ENCODE measurements at regions not wholly inside any gene's neighbourhood (a gene's known extent, or its start where the extent isn't known, plus 50 kb on each side); places are given as distances from the start of the nearest gene placed in this dataset.

DNA sequence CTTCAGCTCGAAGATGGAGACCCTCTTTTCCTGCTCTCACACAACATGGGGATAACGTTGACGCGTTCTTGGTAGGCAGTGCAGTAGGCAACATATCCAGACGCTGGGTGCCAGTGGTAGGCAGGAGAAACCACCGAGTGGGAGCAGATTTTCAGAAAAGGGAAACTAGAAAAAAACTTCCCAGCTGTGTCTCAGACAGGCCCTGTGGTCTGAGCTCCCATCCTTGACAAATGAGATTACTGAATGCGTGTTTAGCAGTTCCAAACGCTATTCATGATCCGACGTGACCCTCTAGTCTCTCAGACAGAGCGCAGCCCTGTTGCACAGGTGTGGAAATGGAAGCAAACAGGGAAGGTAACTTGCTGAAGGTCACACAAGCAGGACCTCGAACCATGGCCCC, 83.9 kb upstream of the DUSP22 start:
- intact Hi-C loops (cut with micrococcal nuclease) = no loop called here
- Mint-ChIP-seq H3K27ac (no peak overlapping the region), H3K27me3 (peaks cover 6% of the 10 kb centered on the region)

DNA sequence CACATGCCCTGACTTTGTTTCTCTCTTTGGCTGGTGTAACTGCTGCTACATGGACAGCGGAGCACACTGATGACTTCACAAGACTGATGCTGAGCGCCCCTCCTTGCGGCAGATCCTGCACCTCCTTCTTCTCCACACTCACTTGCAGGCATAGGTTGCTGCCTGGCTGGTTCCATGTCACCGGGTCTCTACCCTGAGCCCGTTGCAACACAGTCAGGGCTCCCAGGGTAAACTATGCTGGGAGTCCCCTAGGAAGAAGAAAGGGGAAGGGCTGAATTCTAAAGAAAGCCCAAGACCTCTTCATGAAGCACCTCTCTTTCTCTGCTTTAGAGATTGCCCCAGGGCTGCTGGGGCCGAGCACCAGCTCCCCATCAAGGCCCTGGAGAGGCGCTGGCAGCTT, 83.3 kb upstream of the DUSP22 start:
- Mint-ChIP-seq H3K9me3 (ENCODE audit: insufficient read depth) (no peaks in the 10 kb centered on the region), H3K4me1 (peaks cover 27% of the 10 kb centered on the region), H3K4me3 (peak overlapping the region; percentile 84), H3K27me3 (peaks cover 6% of the 10 kb centered on the region), H3K27ac (peak overlapping the region; percentile 33)
- H3K4me2 ChIP-seq (replicated peaks; ENCODE audit: low read depth, low read length, poor library complexity, severe bottlenecking) = peak overlapping the region; percentile 50
- H3K9ac ChIP-seq (ENCODE audit: low read length) = no peak overlapping the region
- no peaks in the 10 kb centered on the region for H3K36me3 ChIP-seq (replicated peaks in 1 of 2; ENCODE audit: control extremely low read depth in 1 of 2, control insufficient read depth in 1 of 2, extremely low read depth in 1 of 2, insufficient read depth in 2 of 2, low read length in 1 of 2)
- no peaks in the 10 kb centered on the region for H4K20me1 ChIP-seq (ENCODE audit: control insufficient read depth, insufficient read depth, low read length, poor library complexity, severe bottlenecking)
- H3K9me3 ChIP-seq (ENCODE audit: control extremely low read depth in 1 of 3, control insufficient read depth in 2 of 3, insufficient read depth in 1 of 3, low read length in 2 of 3) = peaks cover 0 to 8% (median 2%) of the 10 kb centered on the region in 3 donors
- peaks cover 0 to 3% (median 1%) of the 10 kb centered on the region in 4 experiments for H3K27me3 ChIP-seq (replicated peaks in 1 of 4; ENCODE audit: control extremely low read depth in 1 of 4, control insufficient read depth in 3 of 4, insufficient read depth in 4 of 4, low read length in 3 of 4)
- intact Hi-C loops (cut with micrococcal nuclease) = no loop called here
- WGBS (ENCODE audit: insufficient coverage) = 69% methylated on average over 2 of the region's 7 CpGs
- TF ChIP-seq EZH2 (IDR thresholded peaks at IDR 0.05; ENCODE audit: borderline replicate concordance, insufficient read depth, low read depth, low read length, poor library complexity, severe bottlenecking) = no peak
- TF ChIP-seq, protein P1, sequence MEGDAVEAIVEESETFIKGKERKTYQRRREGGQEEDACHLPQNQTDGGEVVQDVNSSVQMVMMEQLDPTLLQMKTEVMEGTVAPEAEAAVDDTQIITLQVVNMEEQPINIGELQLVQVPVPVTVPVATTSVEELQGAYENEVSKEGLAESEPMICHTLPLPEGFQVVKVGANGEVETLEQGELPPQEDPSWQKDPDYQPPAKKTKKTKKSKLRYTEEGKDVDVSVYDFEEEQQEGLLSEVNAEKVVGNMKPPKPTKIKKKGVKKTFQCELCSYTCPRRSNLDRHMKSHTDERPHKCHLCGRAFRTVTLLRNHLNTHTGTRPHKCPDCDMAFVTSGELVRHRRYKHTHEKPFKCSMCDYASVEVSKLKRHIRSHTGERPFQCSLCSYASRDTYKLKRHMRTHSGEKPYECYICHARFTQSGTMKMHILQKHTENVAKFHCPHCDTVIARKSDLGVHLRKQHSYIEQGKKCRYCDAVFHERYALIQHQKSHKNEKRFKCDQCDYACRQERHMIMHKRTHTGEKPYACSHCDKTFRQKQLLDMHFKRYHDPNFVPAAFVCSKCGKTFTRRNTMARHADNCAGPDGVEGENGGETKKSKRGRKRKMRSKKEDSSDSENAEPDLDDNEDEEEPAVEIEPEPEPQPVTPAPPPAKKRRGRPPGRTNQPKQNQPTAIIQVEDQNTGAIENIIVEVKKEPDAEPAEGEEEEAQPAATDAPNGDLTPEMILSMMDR (IDR thresholded peaks at IDR 0.05) = no peak
- no peak overlapping the region for H3K4me3 ChIP-seq (ENCODE audit: control extremely low read depth in 1 of 5, extremely low read depth in 1 of 5, insufficient read depth in 1 of 5, low read depth in 2 of 5, low read length in 4 of 5)
- POLR2A ChIA-PET = no interaction called here
- H3K79me2 ChIP-seq (ENCODE audit: control insufficient read depth, insufficient read depth, low read length) = no peaks in the 10 kb centered on the region
- no peak overlapping the region for H2AFZ ChIP-seq (ENCODE audit: insufficient read depth, low read depth, low read length, poor library complexity, severe bottlenecking)
- CTCF ChIA-PET = interaction anchor here (1.8 kb wide), 1 partner anchor 10 kb away, joined by 5 read pairs; no protein-coding TSS in a partner anchor
- DNase-seq = no peak
- H3K27ac ChIP-seq (ENCODE audit: low read length in 2 of 2) = no peak overlapping the region
- ATAC-seq (ENCODE audit: low read depth) = no peak
- peaks cover 10 to 21% of the 10 kb centered on the region in 2 donors for H3K4me1 ChIP-seq (ENCODE audit: control insufficient read depth in 2 of 2, insufficient read depth in 2 of 2, low read length in 2 of 2)

More for the DNA sequence above, 83.9 kb upstream of the DUSP22 start:
- no peak overlapping the region for H3K27ac ChIP-seq (ENCODE audit: low read length in 2 of 2)
- no peaks in the 10 kb centered on the region for H4K20me1 ChIP-seq (ENCODE audit: control insufficient read depth, insufficient read depth, low read length, poor library complexity, severe bottlenecking)
- peaks cover 0 to 3% (median 1%) of the 10 kb centered on the region in 4 experiments for H3K27me3 ChIP-seq (replicated peaks in 1 of 4; ENCODE audit: control extremely low read depth in 1 of 4, control insufficient read depth in 3 of 4, insufficient read depth in 4 of 4, low read length in 3 of 4)
- peaks cover 0 to 2% (median 0%) of the 10 kb centered on the region in 3 donors for H3K9me3 ChIP-seq (ENCODE audit: control extremely low read depth in 1 of 3, control insufficient read depth in 2 of 3, insufficient read depth in 1 of 3, low read length in 2 of 3)
- H3K79me2 ChIP-seq (ENCODE audit: control insufficient read depth, insufficient read depth, low read length) = no peaks in the 10 kb centered on the region
- H3K36me3 ChIP-seq (replicated peaks in 1 of 2; ENCODE audit: control extremely low read depth in 1 of 2, control insufficient read depth in 1 of 2, extremely low read depth in 1 of 2, insufficient read depth in 2 of 2, low read length in 1 of 2) = no peaks in the 10 kb centered on the region
- TF ChIP-seq EZH2 (IDR thresholded peaks at IDR 0.05; ENCODE audit: borderline replicate concordance, insufficient read depth, low read depth, low read length, poor library complexity, severe bottlenecking) = no peak
- TF ChIP-seq, protein P1 (IDR thresholded peaks at IDR 0.05) = no peak
- peaks cover 10 to 21% of the 10 kb centered on the region in 2 donors for H3K4me1 ChIP-seq (ENCODE audit: control insufficient read depth in 2 of 2, insufficient read depth in 2 of 2, low read length in 2 of 2)
- H3K9me3 Mint-ChIP-seq (ENCODE audit: insufficient read depth) = no peaks in the 10 kb centered on the region
- CTCF ChIA-PET = interaction anchor here (1.8 kb wide), 1 partner anchor 10 kb away, joined by 5 read pairs; no protein-coding TSS in a partner anchor
- H3K4me3 ChIP-seq (ENCODE audit: control extremely low read depth in 1 of 5, extremely low read depth in 1 of 5, insufficient read depth in 1 of 5, low read depth in 2 of 5, low read length in 4 of 5) = no peak overlapping the region
- peaks cover 27% of the 10 kb centered on the region for H3K4me1 Mint-ChIP-seq
- H3K4me2 ChIP-seq (replicated peaks; ENCODE audit: low read depth, low read length, poor library complexity, severe bottlenecking) = peak overlapping the region; percentile 50
- DNase-seq = no peak
- 31% methylated on average over 11 of the region's 12 CpGs for WGBS (ENCODE audit: insufficient coverage)
- H3K9ac ChIP-seq (ENCODE audit: low read length) = no peak overlapping the region
- POLR2A ChIA-PET = no interaction called here
- no peak overlapping the region for H2AFZ ChIP-seq (ENCODE audit: insufficient read depth, low read depth, low read length, poor library complexity, severe bottlenecking)
- no peak for ATAC-seq (ENCODE audit: low read depth)
- H3K4me3 Mint-ChIP-seq = no peak overlapping the region

All from B cell (primary cell).